NB4 (cell line): ENCODE measurements at regions not wholly inside any gene's neighbourhood (a gene's known extent, or its start where the extent isn't known, plus 50 kb on each side); places are given as distances from the start of the nearest gene placed in this dataset.
"Not testable (repeated sequence)": the region's sequence is repeated elsewhere in the genome, so short reads cannot be mapped to it uniquely, and the experiment has no call there.

Experiments
- DNase-seq: peaks from one replicate; pipeline ENCODE4 v3.0.0; 2010; ENCODE audit warnings: low read depth
- H3K4me3 ChIP-seq: one replicate; pipeline ENCODE4 v1.5.1; 2011; ENCODE audit warnings: mild to moderate bottlenecking, low read depth, low read length, moderate library complexity
- MYC ChIP-seq: IDR thresholded peaks from 2 replicates; pipeline ENCODE4 v1.6.1; 2011; ENCODE audit warnings: low read depth, low read length
- POLR2A ChIP-seq: IDR thresholded peaks from 2 replicates; pipeline ENCODE4 v1.6.1; 2011; ENCODE audit warnings: mild to moderate bottlenecking; ENCODE audit not compliant: insufficient read length; ENCODE audit errors: extremely low read depth
- TF ChIP-seq, protein P1 (sequence below): IDR thresholded peaks from one replicate; pipeline ENCODE4 v1.5.1; 2012; ENCODE audit warnings: low read depth, low read length
- TF ChIP-seq, protein P2 (sequence below): IDR thresholded peaks from 2 replicates; pipeline ENCODE4 v1.6.1; 2011; ENCODE audit warnings: low read depth, low read length

DNA sequence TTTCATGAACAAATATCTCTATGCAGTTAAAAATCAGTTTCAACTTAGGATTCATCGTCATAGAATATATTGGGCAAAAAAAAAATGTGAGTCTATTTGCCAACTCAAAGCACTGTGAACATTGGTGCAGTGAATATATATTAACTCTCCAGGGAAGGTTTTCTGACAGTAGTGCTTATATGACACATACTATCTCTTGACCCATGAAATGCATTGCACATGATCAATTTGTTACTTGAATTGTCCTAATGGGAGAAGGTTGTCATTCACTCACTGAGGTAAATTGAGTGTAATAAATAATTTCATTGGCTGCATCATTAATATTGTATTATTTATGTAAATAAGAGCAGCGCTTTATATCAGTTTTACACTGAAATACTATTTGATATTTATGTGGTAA, 2458.5 kb downstream of the ARAP2 start:
- DNase-seq, result no peak
- TF ChIP-seq, protein P1, sequence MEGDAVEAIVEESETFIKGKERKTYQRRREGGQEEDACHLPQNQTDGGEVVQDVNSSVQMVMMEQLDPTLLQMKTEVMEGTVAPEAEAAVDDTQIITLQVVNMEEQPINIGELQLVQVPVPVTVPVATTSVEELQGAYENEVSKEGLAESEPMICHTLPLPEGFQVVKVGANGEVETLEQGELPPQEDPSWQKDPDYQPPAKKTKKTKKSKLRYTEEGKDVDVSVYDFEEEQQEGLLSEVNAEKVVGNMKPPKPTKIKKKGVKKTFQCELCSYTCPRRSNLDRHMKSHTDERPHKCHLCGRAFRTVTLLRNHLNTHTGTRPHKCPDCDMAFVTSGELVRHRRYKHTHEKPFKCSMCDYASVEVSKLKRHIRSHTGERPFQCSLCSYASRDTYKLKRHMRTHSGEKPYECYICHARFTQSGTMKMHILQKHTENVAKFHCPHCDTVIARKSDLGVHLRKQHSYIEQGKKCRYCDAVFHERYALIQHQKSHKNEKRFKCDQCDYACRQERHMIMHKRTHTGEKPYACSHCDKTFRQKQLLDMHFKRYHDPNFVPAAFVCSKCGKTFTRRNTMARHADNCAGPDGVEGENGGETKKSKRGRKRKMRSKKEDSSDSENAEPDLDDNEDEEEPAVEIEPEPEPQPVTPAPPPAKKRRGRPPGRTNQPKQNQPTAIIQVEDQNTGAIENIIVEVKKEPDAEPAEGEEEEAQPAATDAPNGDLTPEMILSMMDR, result no peak
- TF ChIP-seq MYC (no peak), POLR2A (no peak)
- TF ChIP-seq, protein P2, sequence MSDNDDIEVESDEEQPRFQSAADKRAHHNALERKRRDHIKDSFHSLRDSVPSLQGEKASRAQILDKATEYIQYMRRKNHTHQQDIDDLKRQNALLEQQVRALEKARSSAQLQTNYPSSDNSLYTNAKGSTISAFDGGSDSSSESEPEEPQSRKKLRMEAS, result no peak
- no peak overlapping the region for H3K4me3 ChIP-seq

DNA sequence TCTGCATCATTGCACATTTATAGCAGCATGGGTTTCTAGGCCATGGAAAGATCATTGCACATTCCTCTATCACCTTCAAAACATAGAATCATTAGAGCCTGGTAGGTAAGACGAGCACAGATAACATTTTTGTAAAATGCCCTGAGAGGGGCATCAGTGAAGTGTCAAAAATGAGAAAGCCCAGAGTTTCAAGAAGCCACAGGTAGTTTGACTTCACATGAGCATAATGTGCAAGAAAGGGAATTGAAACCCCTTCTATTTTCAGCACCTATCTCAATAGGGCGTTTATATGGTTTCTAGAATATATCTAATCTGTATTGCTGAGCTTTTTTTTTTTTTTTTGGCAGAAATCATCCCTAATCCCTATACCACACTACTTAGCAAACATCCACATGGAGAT, 2441.7 kb downstream of the ARAP2 start:
- TF ChIP-seq, protein P2, result no peak
- TF ChIP-seq MYC (no peak), POLR2A (no peak)
- TF ChIP-seq, protein P1, result no peak
- no peak overlapping the region for H3K4me3 ChIP-seq
- DNase-seq, result no peak

DNA sequence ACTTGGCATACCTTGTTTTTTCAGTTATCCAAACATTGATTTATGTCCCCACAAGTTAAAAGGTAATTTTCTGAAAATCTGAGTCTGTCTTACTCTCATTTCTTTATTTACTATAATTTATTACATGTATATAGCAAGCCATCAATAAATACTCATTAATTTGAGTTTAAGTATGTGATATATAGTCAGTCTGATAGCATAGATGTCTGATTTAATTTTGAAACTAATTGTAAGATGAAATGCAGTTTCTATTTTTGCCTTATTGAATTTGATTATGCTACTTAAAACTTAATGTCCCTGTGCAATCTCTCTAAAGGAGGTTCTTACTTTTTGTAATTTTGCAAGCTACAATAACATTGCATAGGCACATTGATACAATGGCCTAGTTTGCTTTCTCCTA, 2418.6 kb downstream of the ARAP2 start:
- H3K4me3 ChIP-seq, result no peak overlapping the region
- no peak for DNase-seq
- TF ChIP-seq, protein P2, result no peak
- TF ChIP-seq, protein P1, result no peak
- TF ChIP-seq MYC (no peak), POLR2A (no peak)

DNA sequence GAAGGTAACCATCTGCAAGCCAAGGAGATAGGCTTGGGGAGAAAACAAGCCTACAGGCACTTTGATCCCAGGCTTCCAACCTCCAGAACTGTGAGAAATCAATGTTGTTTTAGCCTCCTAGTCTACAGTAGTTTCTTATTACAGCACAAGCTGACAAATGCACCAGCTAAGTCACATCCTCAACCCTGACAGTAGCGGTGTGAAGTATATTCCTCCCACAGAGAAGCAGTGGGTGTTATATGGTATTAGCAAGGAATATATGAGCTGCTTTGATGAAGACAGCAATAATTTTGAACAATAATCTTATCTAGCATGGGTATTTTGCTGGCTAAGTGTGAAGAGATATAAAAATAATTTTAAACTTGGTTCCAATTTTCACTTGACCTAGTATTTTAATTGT, 2415.0 kb downstream of the ARAP2 start:
- DNase-seq, H3K4me3 ChIP-seq: not testable (repeated sequence)

DNA sequence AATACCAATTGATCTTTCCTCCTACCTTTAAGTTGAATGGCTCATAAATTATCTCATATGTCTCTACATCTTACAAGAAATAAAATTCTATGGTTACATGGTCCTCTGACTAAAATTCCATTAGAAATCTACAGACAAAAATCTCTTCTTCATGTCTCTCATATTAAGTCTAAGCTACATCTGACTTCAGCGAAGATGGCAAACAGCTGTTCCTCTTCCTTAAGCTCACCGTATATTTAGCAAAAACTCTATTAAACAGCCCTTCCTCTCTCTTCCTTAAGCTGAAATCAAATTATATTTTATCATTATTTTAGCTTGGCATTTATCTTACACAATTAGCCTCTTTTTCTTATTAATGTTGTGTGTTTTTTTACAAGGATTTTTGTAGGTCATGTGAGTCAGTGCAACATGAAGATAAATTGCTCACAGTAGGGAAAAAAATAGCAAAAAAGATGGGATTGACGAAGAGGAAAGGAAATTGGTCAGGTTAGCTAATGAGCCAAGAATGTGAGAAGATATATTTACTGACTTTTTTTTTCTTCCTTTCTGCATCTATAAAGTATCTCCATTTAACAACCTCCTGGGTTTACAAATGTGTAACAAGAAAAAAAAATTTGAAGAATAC, 2412.8 kb downstream of the ARAP2 start:
- H3K4me3 ChIP-seq, result no peak overlapping the region
- no peak for DNase-seq
- TF ChIP-seq POLR2A (no peak), MYC (no peak)
- TF ChIP-seq, protein P2, result no peak
- TF ChIP-seq, protein P1, result no peak

DNA sequence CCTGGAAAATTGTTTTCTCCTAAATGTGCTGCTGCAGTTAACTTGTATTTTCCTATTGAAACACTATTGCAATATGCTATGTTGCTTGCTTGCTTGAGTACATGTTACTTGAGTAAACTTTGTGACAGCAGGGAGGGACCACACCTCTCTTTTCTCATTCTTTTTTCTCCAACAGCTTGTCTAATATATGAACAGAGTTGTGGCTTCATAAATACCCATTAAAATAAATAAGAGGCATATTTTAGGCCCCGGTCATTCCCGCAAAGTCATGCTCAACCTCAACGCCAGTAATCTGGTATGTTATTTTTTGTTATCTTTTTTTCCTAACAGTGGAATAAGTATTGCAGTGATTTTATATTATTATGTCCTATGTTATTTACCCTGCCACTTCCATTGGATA, 2408.6 kb downstream of the ARAP2 start:
- DNase-seq, H3K4me3 ChIP-seq: not testable (repeated sequence)
